ENCODE measurements at regions not wholly inside any gene's neighbourhood (a gene's known extent, or its start where the extent isn't known, plus 50 kb on each side); places are given as distances from the start of the nearest gene placed in this dataset.
A peak's percentile ranks its signal among the peaks of the same experiment; 100 is the strongest.

DNA sequence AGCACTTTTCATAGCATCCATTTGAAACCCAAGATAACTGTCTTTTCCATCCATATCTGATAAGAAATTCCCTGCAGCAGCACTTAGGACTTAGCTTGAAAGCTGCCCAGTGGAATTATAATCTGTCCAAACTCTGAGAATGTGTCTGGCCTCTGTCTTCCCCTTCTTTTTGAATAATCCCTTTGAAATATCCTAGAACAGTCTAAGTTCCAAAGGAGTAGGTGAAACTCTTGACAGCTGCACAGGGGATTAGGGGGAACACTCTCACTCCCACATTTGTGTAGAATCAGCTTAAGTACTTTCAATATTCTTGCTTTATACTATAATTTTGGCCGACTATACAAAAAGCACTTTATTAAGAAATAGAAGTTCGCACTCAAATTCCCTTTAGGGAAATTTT lies 157.7 kb downstream of the PAPSS1 start:
- intact Hi-C loops (cut with micrococcal nuclease): no loop called here
- Histone ChIP-seq H3K36me3 (no peaks in the 10 kb centered on the region), H3K4me1 (no peaks in the 10 kb centered on the region), H3K27me3 (ENCODE audit: low read depth) (no peaks in the 10 kb centered on the region), H3K4me3 (no peak overlapping the region), H3K27ac (replicated peaks) (no peak overlapping the region), H3K9me3 (replicated peaks) (peaks cover 44% of the 10 kb centered on the region)
- no peak for DNase-seq
- TF ChIP-seq, protein P1, sequence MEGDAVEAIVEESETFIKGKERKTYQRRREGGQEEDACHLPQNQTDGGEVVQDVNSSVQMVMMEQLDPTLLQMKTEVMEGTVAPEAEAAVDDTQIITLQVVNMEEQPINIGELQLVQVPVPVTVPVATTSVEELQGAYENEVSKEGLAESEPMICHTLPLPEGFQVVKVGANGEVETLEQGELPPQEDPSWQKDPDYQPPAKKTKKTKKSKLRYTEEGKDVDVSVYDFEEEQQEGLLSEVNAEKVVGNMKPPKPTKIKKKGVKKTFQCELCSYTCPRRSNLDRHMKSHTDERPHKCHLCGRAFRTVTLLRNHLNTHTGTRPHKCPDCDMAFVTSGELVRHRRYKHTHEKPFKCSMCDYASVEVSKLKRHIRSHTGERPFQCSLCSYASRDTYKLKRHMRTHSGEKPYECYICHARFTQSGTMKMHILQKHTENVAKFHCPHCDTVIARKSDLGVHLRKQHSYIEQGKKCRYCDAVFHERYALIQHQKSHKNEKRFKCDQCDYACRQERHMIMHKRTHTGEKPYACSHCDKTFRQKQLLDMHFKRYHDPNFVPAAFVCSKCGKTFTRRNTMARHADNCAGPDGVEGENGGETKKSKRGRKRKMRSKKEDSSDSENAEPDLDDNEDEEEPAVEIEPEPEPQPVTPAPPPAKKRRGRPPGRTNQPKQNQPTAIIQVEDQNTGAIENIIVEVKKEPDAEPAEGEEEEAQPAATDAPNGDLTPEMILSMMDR (IDR thresholded peaks at IDR 0.05; ENCODE audit: borderline replicate concordance): no peak

DNA sequence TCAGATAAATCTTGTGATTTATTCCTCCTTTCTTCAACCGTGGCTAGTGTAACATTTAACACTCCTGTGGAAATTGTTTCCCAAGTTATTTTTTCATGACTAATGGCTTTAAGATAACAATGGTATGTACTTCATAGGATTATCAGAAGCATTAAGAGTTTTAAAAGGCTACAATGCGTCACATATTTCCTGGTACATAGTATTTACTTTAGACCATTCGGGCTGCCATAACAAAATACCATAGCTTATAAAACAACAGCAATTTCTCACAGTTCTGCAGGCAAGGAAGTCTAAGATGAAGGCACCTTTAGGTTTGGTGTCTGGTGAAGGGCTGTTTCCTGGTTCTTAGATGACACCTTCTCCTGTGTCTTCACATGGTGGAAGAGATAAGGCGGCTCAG lies 158.6 kb downstream of the PAPSS1 start:
- Histone ChIP-seq H3K27me3 (ENCODE audit: low read depth) (no peaks in the 10 kb centered on the region), H3K27ac (replicated peaks) (no peak overlapping the region), H3K4me3 (no peak overlapping the region), H3K9me3 (replicated peaks) (peaks cover 36% of the 10 kb centered on the region), H3K4me1 (no peaks in the 10 kb centered on the region), H3K36me3 (no peaks in the 10 kb centered on the region)
- intact Hi-C loops (cut with micrococcal nuclease): no loop called here
- TF ChIP-seq, protein P1 (IDR thresholded peaks at IDR 0.05; ENCODE audit: borderline replicate concordance): no peak
- DNase-seq: no peak

DNA sequence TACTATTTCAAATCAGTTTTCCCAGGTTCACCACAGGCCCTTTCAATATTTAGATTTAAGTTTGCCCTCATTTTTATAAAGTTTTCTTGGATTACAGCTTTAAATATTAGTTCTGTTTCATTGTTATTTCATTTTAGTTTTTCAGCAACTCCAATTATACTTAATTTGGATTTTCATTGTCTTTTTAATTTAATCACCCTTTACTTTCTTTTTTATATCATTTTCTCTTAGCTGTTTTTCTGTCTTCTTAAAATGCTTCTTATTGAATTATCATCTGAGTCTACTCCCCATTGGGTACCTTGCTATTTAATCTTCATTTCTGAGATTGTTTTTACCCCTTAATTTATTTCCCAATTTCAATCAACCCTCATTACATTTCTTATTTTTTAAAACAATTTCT lies 160.4 kb downstream of the PAPSS1 start:
- TF ChIP-seq, protein P1 (IDR thresholded peaks at IDR 0.05; ENCODE audit: borderline replicate concordance): no peak
- Histone ChIP-seq H3K9me3 (replicated peaks) (peaks cover 37% of the 10 kb centered on the region), H3K36me3 (no peaks in the 10 kb centered on the region), H3K27ac (replicated peaks) (no peak overlapping the region), H3K27me3 (ENCODE audit: low read depth) (no peaks in the 10 kb centered on the region), H3K4me1 (no peaks in the 10 kb centered on the region), H3K4me3 (no peak overlapping the region)
- DNase-seq: no peak
- intact Hi-C loops (cut with micrococcal nuclease): no loop called here

DNA sequence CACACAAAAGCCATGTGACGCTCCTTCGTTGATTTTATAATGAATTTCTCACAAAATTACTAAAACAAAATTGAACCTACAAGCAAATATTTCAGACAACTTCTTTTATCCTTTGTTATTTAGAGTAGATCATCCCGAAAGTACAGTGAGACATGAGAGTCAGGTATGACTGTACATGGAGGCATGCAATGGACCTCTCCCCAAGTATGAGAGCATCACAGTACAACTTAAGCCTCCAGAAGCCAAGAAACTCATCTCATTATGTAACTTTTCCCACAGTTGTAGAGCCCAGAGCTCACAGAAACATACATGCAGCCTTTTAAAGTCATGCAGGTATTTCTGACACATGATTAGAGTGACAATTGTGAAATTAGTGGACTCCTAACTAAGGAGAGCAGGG lies 167.7 kb downstream of the PAPSS1 start:
- TF ChIP-seq, protein P1 (IDR thresholded peaks at IDR 0.05; ENCODE audit: borderline replicate concordance): no peak
- intact Hi-C loops (cut with micrococcal nuclease): no loop called here
- Histone ChIP-seq H3K4me1 (no peaks in the 10 kb centered on the region), H3K9me3 (replicated peaks) (peaks cover 20% of the 10 kb centered on the region), H3K27me3 (ENCODE audit: low read depth) (no peaks in the 10 kb centered on the region), H3K4me3 (no peak overlapping the region), H3K36me3 (no peaks in the 10 kb centered on the region), H3K27ac (replicated peaks) (no peak overlapping the region)
- DNase-seq: no peak

DNA sequence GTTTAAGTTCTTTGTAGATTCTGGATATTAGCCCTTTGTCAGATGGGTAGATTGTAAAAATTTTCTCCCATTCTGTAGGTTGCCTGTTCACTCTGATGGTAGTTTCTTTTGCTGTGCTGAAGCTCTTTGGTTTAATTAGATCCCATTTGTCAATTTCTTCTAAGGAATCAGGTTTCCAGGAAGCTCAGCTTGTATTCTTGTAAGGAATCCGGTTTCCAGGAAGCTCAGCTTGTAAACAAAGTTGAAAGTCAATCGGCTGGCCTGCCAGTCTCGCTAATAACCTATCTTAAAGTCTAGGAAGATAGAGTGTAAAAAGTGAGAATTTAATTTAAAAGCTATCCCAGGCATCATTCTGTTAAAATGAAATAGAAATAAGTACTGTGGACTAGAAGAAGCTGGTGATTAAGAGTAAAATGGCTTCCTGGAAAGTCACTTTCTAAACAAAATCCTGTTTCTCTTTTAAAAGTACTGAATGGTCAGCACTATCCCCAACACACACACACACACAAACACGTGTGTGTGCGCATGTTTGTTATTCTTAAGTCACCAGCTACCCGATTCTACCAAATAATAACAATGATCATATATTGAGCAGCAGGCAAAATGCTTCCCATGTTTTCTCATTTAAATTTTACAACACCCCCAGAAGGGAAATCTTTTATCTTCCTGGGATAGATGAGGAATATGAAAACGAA lies 171.7 kb downstream of the PAPSS1 start:
- Histone ChIP-seq H3K27ac (replicated peaks) (no peak overlapping the region), H3K27me3 (ENCODE audit: low read depth) (no peaks in the 10 kb centered on the region), H3K9me3 (replicated peaks) (no peaks in the 10 kb centered on the region), H3K4me1 (no peaks in the 10 kb centered on the region), H3K4me3 (peak overlapping the region; percentile 3), H3K36me3 (no peaks in the 10 kb centered on the region)
- intact Hi-C loops (cut with micrococcal nuclease): no loop called here
- TF ChIP-seq, protein P1 (IDR thresholded peaks at IDR 0.05; ENCODE audit: borderline replicate concordance): no peak
- no peak for DNase-seq

All from left ventricle myocardium inferior (tissue), 1 donor.